C4-2B (cell line): ENCODE measurements at regions not wholly inside any gene's neighbourhood (a gene's known extent, or its start where the extent isn't known, plus 50 kb on each side); places are given as distances from the start of the nearest gene placed in this dataset.
"Not testable (repeated sequence)": the region's sequence is repeated elsewhere in the genome, so short reads cannot be mapped to it uniquely, and the experiment has no call there.

Source experiments
- H3K27ac ChIP-seq: fragments of 450-650 bp; 2 replicates; pipeline ENCODE4 v1.5.1; 2017
- CTCF ChIP-seq: fragments of 450-650 bp; conservative IDR thresholded peaks from 2 replicates; pipeline ENCODE4 v1.5.1; 2017; ENCODE audit warnings: mild to moderate bottlenecking
- ZFX ChIP-seq: fragments of 450-650 bp; IDR thresholded peaks from 2 replicates; pipeline ENCODE4 v1.6.1; 2017

- H3K27ac ChIP-seq: no peak overlapping the region
- TF ChIP-seq ZFX: no peak
- no peak for TF ChIP-seq CTCF
Measured at GRCh38 chr13:50247223-50247622, 232.0 kb downstream of the KCNRG start.

GRCh38 chr13:50248516-50249143 is 233.4 kb downstream of the KCNRG start:
- H3K27ac ChIP-seq: no peak overlapping the region
- no peak for TF ChIP-seq ZFX
- TF ChIP-seq CTCF: no peak

- H3K27ac ChIP-seq: no peak overlapping the region
Measured at GRCh38 chr13:50249144-50249521, 233.9 kb downstream of the KCNRG start.

GRCh38 chr13:50250401-50250800 is 235.2 kb downstream of the KCNRG start:
- no peak overlapping the region for H3K27ac ChIP-seq
- no peak for TF ChIP-seq ZFX
- TF ChIP-seq CTCF: no peak

More at GRCh38 chr13:50249144-50249521, 233.9 kb downstream of the KCNRG start:
- no peak for TF ChIP-seq CTCF
- TF ChIP-seq ZFX: no peak

GRCh38 chr13:50255639-50256038 is 240.4 kb downstream of the KCNRG start:
- no peak overlapping the region for H3K27ac ChIP-seq
- TF ChIP-seq CTCF (no peak), ZFX (no peak)

- not testable (repeated sequence) for H3K27ac ChIP-seq
Measured at GRCh38 chr13:50256536-50257321, 241.5 kb downstream of the KCNRG start.

GRCh38 chr13:50257646-50258045 is 242.4 kb downstream of the KCNRG start:
- no peak overlapping the region for H3K27ac ChIP-seq
- TF ChIP-seq CTCF: no peak
- TF ChIP-seq ZFX: no peak
